ENCODE measurements at regions not wholly inside any gene's neighbourhood (a gene's known extent, or its start where the extent isn't known, plus 50 kb on each side); places are given as distances from the start of the nearest gene placed in this dataset.

DNA sequence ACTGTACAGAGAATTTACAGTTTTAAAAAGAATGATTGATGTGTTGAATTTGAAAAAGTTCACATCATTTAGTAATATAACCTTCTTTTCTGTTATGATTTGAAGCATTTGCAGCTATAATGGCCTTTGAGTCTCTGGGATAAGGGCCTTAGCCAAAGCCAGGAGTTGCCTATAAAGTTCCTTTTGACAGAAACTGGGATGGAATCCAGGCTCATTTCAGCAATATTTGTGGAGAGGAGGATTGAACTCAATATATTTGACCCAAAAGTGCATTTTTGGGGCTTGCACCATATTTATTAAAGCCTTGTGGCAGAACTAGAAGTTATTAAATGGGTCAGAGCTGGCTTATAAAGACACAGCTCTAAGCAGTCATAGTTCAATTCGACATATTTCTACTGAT lies 348.7 kb upstream of the EPHA3 start:
- Histone ChIP-seq H3K27me3 (no peaks in the 10 kb centered on the region), H3K9me3 (peaks cover 0 to 20% of the 10 kb centered on the region in 2 donors), H3K27ac (no peak overlapping the region), H3K4me1 (no peaks in the 10 kb centered on the region), H3K4me3 (no peak overlapping the region), H3K36me3 (no peaks in the 10 kb centered on the region)
- intact Hi-C loops (cut with DNase I; ENCODE audit: low total_unique reads) = no loop called here
- DNase-seq (ENCODE audit: low spot score in 2 of 2) = no peak
- TF ChIP-seq CTCF (IDR thresholded peaks at IDR 0.05) (no peak), POLR2A (IDR thresholded peaks at IDR 0.05) (no peak), POLR2AphosphoS5 (IDR thresholded peaks at IDR 0.05) (no peak)

GRCh38 chr3:88767746-88768145 lies 339.7 kb upstream of the EPHA3 start:
- DNase-seq (ENCODE audit: low spot score in 2 of 2) = no peak
- intact Hi-C loops (cut with DNase I; ENCODE audit: low total_unique reads) = no loop called here
- H3K4me3 ChIP-seq = no peak overlapping the region
- no peaks in the 10 kb centered on the region for H3K4me1 ChIP-seq
- H3K27ac ChIP-seq = no peak overlapping the region
- H3K27me3 ChIP-seq = no peaks in the 10 kb centered on the region
- H3K9me3 ChIP-seq = peaks cover 0 to 13% of the 10 kb centered on the region in 2 donors
- no peaks in the 10 kb centered on the region for H3K36me3 ChIP-seq
- TF ChIP-seq POLR2A (IDR thresholded peaks at IDR 0.05) = no peak
- no peak for TF ChIP-seq POLR2AphosphoS5 (IDR thresholded peaks at IDR 0.05)
- no peak for TF ChIP-seq CTCF (IDR thresholded peaks at IDR 0.05)

DNA sequence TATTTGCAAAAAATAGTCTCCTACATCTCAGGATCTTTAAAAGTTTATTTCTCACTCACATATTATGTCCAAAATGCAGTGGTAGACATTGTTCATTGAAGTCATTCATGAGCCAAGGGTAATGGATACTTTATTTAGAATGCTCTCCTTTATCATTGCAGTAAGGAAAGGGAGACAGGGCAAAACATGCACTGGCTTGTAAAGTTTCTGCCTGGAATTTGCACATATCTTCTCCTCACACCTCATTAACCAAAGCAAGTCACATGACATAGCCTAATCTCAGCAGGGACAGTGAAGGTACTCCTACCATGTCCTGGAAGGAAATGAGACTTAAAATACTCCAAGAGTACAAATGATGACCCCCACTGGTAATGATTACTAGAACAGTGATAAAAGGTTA lies 333.7 kb upstream of the EPHA3 start:
- intact Hi-C loops (cut with DNase I; ENCODE audit: low total_unique reads) = no loop called here
- no peak for TF ChIP-seq CTCF (IDR thresholded peaks at IDR 0.05)
- no peak for TF ChIP-seq POLR2A (IDR thresholded peaks at IDR 0.05)
- TF ChIP-seq POLR2AphosphoS5 (IDR thresholded peaks at IDR 0.05) = no peak
- no peak overlapping the region for H3K4me3 ChIP-seq
- no peaks in the 10 kb centered on the region for H3K4me1 ChIP-seq
- no peak overlapping the region for H3K27ac ChIP-seq
- no peak for DNase-seq (ENCODE audit: low spot score in 2 of 2)
- H3K9me3 ChIP-seq = no peaks in the 10 kb centered on the region
- no peaks in the 10 kb centered on the region for H3K36me3 ChIP-seq
- no peaks in the 10 kb centered on the region for H3K27me3 ChIP-seq

GRCh38 chr3:88775026-88775690 lies 332.3 kb upstream of the EPHA3 start:
- H3K27me3 ChIP-seq = no peaks in the 10 kb centered on the region
- no peaks in the 10 kb centered on the region for H3K36me3 ChIP-seq
- no peak for DNase-seq (ENCODE audit: low spot score in 2 of 2)
- no peaks in the 10 kb centered on the region for H3K4me1 ChIP-seq
- no peak overlapping the region for H3K27ac ChIP-seq
- H3K9me3 ChIP-seq = no peaks in the 10 kb centered on the region
- TF ChIP-seq POLR2AphosphoS5 (IDR thresholded peaks at IDR 0.05) = no peak
- intact Hi-C loops (cut with DNase I; ENCODE audit: low total_unique reads) = no loop called here
- no peak overlapping the region for H3K4me3 ChIP-seq

DNA sequence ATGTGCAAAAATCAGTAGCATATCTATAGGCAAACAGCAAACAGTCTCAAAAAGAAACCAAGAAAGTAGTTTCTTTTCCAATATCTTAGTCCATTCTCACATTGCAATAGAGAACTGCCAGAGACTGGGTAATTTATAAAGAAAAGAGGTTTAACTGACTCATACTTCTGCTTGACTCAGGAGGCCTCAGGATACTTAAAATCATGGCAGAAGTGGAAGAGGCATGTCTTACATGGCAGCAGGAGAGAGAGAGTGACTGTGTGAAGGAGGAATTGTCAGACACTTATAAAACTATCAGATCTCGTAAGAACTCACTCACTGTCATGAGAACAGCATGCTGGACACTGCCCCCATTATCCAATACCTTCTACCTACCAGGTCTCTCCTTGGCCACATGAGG lies 327.9 kb upstream of the EPHA3 start:
- H3K36me3 ChIP-seq = no peaks in the 10 kb centered on the region
- H3K4me3 ChIP-seq = no peak overlapping the region
- TF ChIP-seq POLR2A (IDR thresholded peaks at IDR 0.05) (no peak), POLR2AphosphoS5 (IDR thresholded peaks at IDR 0.05) (no peak), CTCF (IDR thresholded peaks at IDR 0.05) (no peak)
- no peaks in the 10 kb centered on the region for H3K27me3 ChIP-seq
- intact Hi-C loops (cut with DNase I; ENCODE audit: low total_unique reads) = no loop called here
- peaks cover 0 to 1% of the 10 kb centered on the region in 2 donors for H3K9me3 ChIP-seq
- no peak for DNase-seq (ENCODE audit: low spot score in 2 of 2)
- H3K4me1 ChIP-seq = no peaks in the 10 kb centered on the region
- no peak overlapping the region for H3K27ac ChIP-seq

DNA sequence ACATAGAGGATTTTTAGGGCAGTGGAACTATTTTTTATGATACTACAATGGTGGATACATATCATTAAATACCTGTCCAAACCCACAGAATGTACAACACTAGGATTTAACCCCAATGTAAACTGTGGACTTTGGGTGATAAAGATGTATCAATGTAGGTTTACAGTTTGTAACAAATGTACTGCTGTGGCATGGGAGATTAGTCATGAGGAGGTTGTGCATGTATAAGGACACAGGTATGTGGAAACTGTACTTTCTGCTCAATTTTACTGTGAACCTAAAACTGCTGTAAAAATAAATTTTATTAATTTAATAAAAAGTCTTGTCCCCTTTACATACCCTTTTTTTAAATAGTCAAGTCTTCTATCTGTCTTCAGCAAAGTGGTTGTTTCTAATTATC lies 322.5 kb upstream of the EPHA3 start:
- no peaks in the 10 kb centered on the region for H3K27me3 ChIP-seq
- TF ChIP-seq POLR2A (IDR thresholded peaks at IDR 0.05) = no peak
- no peak for TF ChIP-seq POLR2AphosphoS5 (IDR thresholded peaks at IDR 0.05)
- no peak for TF ChIP-seq CTCF (IDR thresholded peaks at IDR 0.05)
- H3K4me1 ChIP-seq = no peaks in the 10 kb centered on the region
- DNase-seq (ENCODE audit: low spot score in 2 of 2) = no peak
- H3K27ac ChIP-seq = no peak overlapping the region
- intact Hi-C loops (cut with DNase I; ENCODE audit: low total_unique reads) = no loop called here
- H3K4me3 ChIP-seq = no peak overlapping the region
- no peaks in the 10 kb centered on the region for H3K36me3 ChIP-seq
- H3K9me3 ChIP-seq = peaks cover 0 to 6% of the 10 kb centered on the region in 2 donors

Measured in breast epithelium (tissue), 4 donors.